K562 (cell line): ENCODE measurements at regions not wholly inside any gene's neighbourhood (a gene's known extent, or its start where the extent isn't known, plus 50 kb on each side); places are given as distances from the start of the nearest gene placed in this dataset.

ENCODE experiments used
- ATAC-seq: fragments of 200-7000 bp; cut with Tn5 transposase; 3 replicates; pipeline ENCODE4 v1.9.1; 2020; ENCODE audit warnings: moderate library complexity
- BruUV-seq: library from RNA; stranded (reverse); fragments of 400-500 nt; replicated peaks from 2 replicates; lab custom pipeline; 2021; lab: Mats Ljungman, UMichigan
- CTCF ChIA-PET: fragments of 300-600 bp; formaldehyde crosslinking; extraction: SDS; loops from one replicate; lab custom pipeline; 2021; ENCODE audit warnings: low intra/inter-chr PET ratio; lab: Yijun Ruan, JAX
- POLR2A ChIA-PET: fragments of 300-600, 350-650 bp; sonication (Branson Sonifier 250); formaldehyde crosslinking; extraction: SDS; loops from one replicate; lab custom pipeline; 2021; ENCODE audit warnings: antibody characterized with exemption, inconsistent platforms; lab: Yijun Ruan, JAX
- DNase-seq, 4 experiments: peaks; one replicate each; pipeline versions ENCODE4 v3.0.0 to v3.0.0-alpha.2; 2011 to 2018; ENCODE audit warnings: low spot score in 3 of 4, mixed read lengths in 3 of 4; ENCODE audit errors: extremely low read depth in 1 of 4
- FAIRE-seq: peaks from 2 replicates; lab custom pipeline; 2011; peaks lifted over from hg19 to GRCh38; lab: Jason Lieb, UNC
- H2AFZ ChIP-seq: 2 replicates; pipeline ENCODE4 v1.6.0; 2011; ENCODE audit warnings: low read depth, low read length, control low read depth, inconsistent platforms
- H3K27ac ChIP-seq: fragments of 200-600 bp; 3 replicates; pipeline ENCODE4 v1.8.0; 2011; ENCODE audit warnings: low read depth, mild to moderate bottlenecking, control low read depth, inconsistent platforms, low read length, moderate library complexity, mixed read lengths; ENCODE audit errors: extremely low read depth
- H3K27me3 ChIP-seq, 2 experiments: fragments of 300-600 bp in 1 of 2; 2 replicates in 1 of 2; 3 replicates in 1 of 2; pipeline versions ENCODE4 v1.6.0 to v1.8.0; 2011; ENCODE audit warnings: inconsistent platforms in 2 of 2, low read length in 2 of 2, mild to moderate bottlenecking in 1 of 2, mixed read lengths in 1 of 2, moderate library complexity in 1 of 2; ENCODE audit not compliant: control insufficient read depth in 2 of 2, insufficient read depth in 2 of 2
- H3K36me3 ChIP-seq: fragments of 300-600 bp; 3 replicates; pipeline ENCODE4 v1.8.0; 2011; ENCODE audit warnings: mild to moderate bottlenecking, low read length, inconsistent platforms; ENCODE audit not compliant: control insufficient read depth, insufficient read depth
- H3K4me1 ChIP-seq, 2 experiments: fragments of 200-600 bp in 1 of 2; replicated peaks in 1 of 2; 2 replicates in 1 of 2; 3 replicates in 1 of 2; pipeline versions ENCODE4 v1.5.1 to v1.8.0; 2011; ENCODE audit warnings: inconsistent platforms in 2 of 2, low read length in 2 of 2, mild to moderate bottlenecking in 1 of 2, mixed read lengths in 1 of 2, moderate library complexity in 1 of 2; ENCODE audit not compliant: control insufficient read depth in 2 of 2, insufficient read depth in 2 of 2
- H3K4me2 ChIP-seq: 2 replicates; pipeline ENCODE4 v1.6.1; 2011; ENCODE audit warnings: low read length, control low read depth, inconsistent platforms, mixed read lengths; ENCODE audit not compliant: insufficient read depth
- H3K4me3 ChIP-seq: fragments of 200-600 bp; sonication (generic), shearing (Covaris generic); 2 replicates; pipeline ENCODE4 v1.5.1; 2016; ENCODE audit warnings: control low read depth, inconsistent platforms
- H3K79me2 ChIP-seq: fragments of 200-600 bp; 3 replicates; pipeline ENCODE4 v1.8.0; 2011; ENCODE audit warnings: low read length, inconsistent platforms; ENCODE audit not compliant: control insufficient read depth, insufficient read depth
- H3K9ac ChIP-seq, 2 experiments: 2 replicates each; pipeline versions ENCODE4 v1.6.0 to v1.6.1; 2011; ENCODE audit warnings: low read depth in 2 of 2, low read length in 2 of 2, control low read depth in 1 of 2, inconsistent platforms in 1 of 2, mild to moderate bottlenecking in 1 of 2, mixed read lengths in 1 of 2; ENCODE audit not compliant: insufficient read depth in 1 of 2
- H3K9me1 ChIP-seq: one replicate; pipeline ENCODE4 v1.6.0; 2011; ENCODE audit warnings: inconsistent platforms, mild to moderate bottlenecking, low read length, moderate library complexity; ENCODE audit not compliant: control insufficient read depth, insufficient read depth
- H3K9me3 ChIP-seq: replicated peaks from 2 replicates; pipeline ENCODE4 v1.5.1; 2011; ENCODE audit warnings: low read depth, low read length, inconsistent platforms; ENCODE audit not compliant: control insufficient read depth, insufficient read depth
- H4K20me1 ChIP-seq: replicated peaks from 2 replicates; pipeline ENCODE4 v1.6.1; 2011; ENCODE audit warnings: low read length, inconsistent platforms, mixed read lengths; ENCODE audit not compliant: control insufficient read depth, insufficient read depth
- BRF2 ChIP-seq: IDR thresholded peaks from 3 replicates; pipeline ENCODE4 v1.6.1; 2011; ENCODE audit warnings: borderline replicate concordance, mild to moderate bottlenecking; ENCODE audit not compliant: insufficient read length, insufficient read depth
- ETV6 ChIP-seq, 3 experiments: fragments of 150-350 bp in 1 of 3; sonication (generic) in 1 of 3; formaldehyde crosslinking in 1 of 3; IDR thresholded peaks; 2 replicates each; pipeline versions ENCODE4 v1.6.1 to v1.8.0; 2014 to 2022; ENCODE audit warnings: borderline replicate concordance in 2 of 3, low read depth in 2 of 3, antibody characterized with exemption in 1 of 3, low read length in 1 of 3, mild to moderate bottlenecking in 1 of 3, missing genetic modification reagents in 1 of 3
- KLF10 ChIP-seq: fragments of 250-450 bp; sonication (Bioruptor Pico); IDR thresholded peaks from 2 replicates; pipeline ENCODE4 v1.6.1; 2021; ENCODE audit warnings: matching md5 sums
- MTA2 ChIP-seq: fragments of 450-650 bp; IDR thresholded peaks from 2 replicates; pipeline ENCODE4 v1.6.1; 2016; ENCODE audit warnings: low read depth
- TFAP4 ChIP-seq: sonication (generic); formaldehyde crosslinking; IDR thresholded peaks from 2 replicates; pipeline ENCODE4 v1.8.0; 2022; ENCODE audit warnings: missing genetic modification reagents, mild to moderate bottlenecking, moderate library complexity, borderline replicate concordance
- ZBTB7A ChIP-seq: IDR thresholded peaks from 2 replicates; pipeline ENCODE4 v1.6.1; 2011; ENCODE audit warnings: low read depth, mild to moderate bottlenecking, low read length, moderate library complexity, borderline replicate concordance; ENCODE audit not compliant: control insufficient read depth
- ZEB2 ChIP-seq: fragments of 450-650 bp; IDR thresholded peaks from 2 replicates; pipeline ENCODE4 v1.6.1; 2016
- ZNF263 ChIP-seq: sonication (generic); formaldehyde crosslinking; IDR thresholded peaks from 2 replicates; pipeline ENCODE4 v1.8.0; 2022; ENCODE audit warnings: mild to moderate bottlenecking, missing genetic modification reagents, borderline replicate concordance
- WGBS: fragments of 100-300 bp; shearing (Covaris generic); methylation state at CpG from one replicate; pipeline ENCODE4 v1.1.6; 2016; ENCODE audit warnings: low coverage, mixed read lengths; ENCODE audit not compliant: insufficient coverage; ENCODE audit errors: missing lambda C conversion rate; 5-methylcytosine and 5-hydroxymethylcytosine counted together
- in situ Hi-C: fragments of 300-500 bp; cut with MboI; formaldehyde crosslinking; loops from 4 replicates; pipeline ENCODE4 v1.15.0; 2018; ENCODE audit warnings: inconsistent platforms, mixed read lengths
- intact Hi-C: fragments of 100-400 bp; cut with micrococcal nuclease; formaldehyde crosslinking; loops from 2 replicates; pipeline ENCODE4 v1.14.2; 2022

- no peaks in the 10 kb centered on the region for H3K36me3 ChIP-seq
- H3K27ac ChIP-seq, result no peak overlapping the region
- H3K4me1 ChIP-seq, result peaks cover 0 to 13% of the 10 kb centered on the region in 2 experiments; a peak in 2 of 5 replicates
- H3K4me3 ChIP-seq, result no peak overlapping the region
- no peaks in the 10 kb centered on the region for H4K20me1 ChIP-seq
- FAIRE-seq (no peak), DNase-seq (no peak), ATAC-seq (no peak)
- H3K9me3 ChIP-seq, result no peaks in the 10 kb centered on the region
- no peak overlapping the region for H3K4me2 ChIP-seq
- TF ChIP-seq ZBTB7A (no peak), TFAP4 (CRISPR knock-in tag) (no peak), BRF2 (no peak), KLF10 (CRISPR knock-in tag) (no peak), ZEB2 (no peak), MTA2 (no peak), ZNF263 (CRISPR knock-in tag) (no peak), ETV6 (IDR thresholded peaks at IDR 0.05; ENCODE audit: borderline replicate concordance in 1 of 2, low read depth in 2 of 2, low read length in 1 of 2) (no peak), ETV6 (CRISPR knock-in tag; IDR thresholded peaks at IDR 0.05; ENCODE audit: borderline replicate concordance) (no peak)
- no peak overlapping the region for H3K9ac ChIP-seq
- peak overlapping the region; percentile 23; the same call in 1 of the 2 replicates for H2AFZ ChIP-seq
- intact Hi-C loops (no loop called here), in situ Hi-C loops (no loop called here)
- H3K27me3 ChIP-seq, result no peaks in the 10 kb centered on the region
- no peaks in the 10 kb centered on the region for H3K79me2 ChIP-seq
- no TSS peak for BruUV-seq
- CTCF ChIA-PET, result no interaction called here
- WGBS, result 66% methylated on average over 3 of the region's 3 CpGs
- no peaks in the 10 kb centered on the region for H3K9me1 ChIP-seq
- POLR2A ChIA-PET, result no interaction called here
Measured at GRCh38 chr2:145813481-145813880, 1293.6 kb upstream of the ZEB2 start.
